Pancreas (tissue), 10 donors: ENCODE measurements at regions not wholly inside any gene's neighbourhood (a gene's known extent, or its start where the extent isn't known, plus 50 kb on each side); places are given as distances from the start of the nearest gene placed in this dataset.

Source experiments
- ATAC-seq, 4 donors: fragments of 200-7000 bp; cut with Tn5 transposase; one replicate each; pipeline versions ENCODE4 v1.8.0 to v1.9.1; 2020; ENCODE audit warnings: mild to moderate bottlenecking in 4 of 4, moderate library complexity in 4 of 4
- DNase-seq, 6 donors: peaks; one replicate each; pipeline ENCODE4 v3.0.0-alpha.2; 2020
- FAIRE-seq: peaks from 2 replicates; lab custom pipeline; 2012; peaks lifted over from hg19 to GRCh38; lab: Jason Lieb, UNC
- H3K27ac ChIP-seq, 4 donors: fragments of 200-600 bp; sonication (generic); 1 replicate in 3 of 4; 2 replicates in 1 of 4; pipeline versions ENCODE4 v1.5.0 to v1.8.0; 2020
- H3K27me3 ChIP-seq, 4 donors: fragments of 200-600 bp; one replicate each; pipeline ENCODE4 v1.8.0; 2021
- H3K36me3 ChIP-seq, 3 donors: fragments of 200-600 bp; sonication (generic) in 1 of 3; one replicate each; pipeline versions ENCODE4 v1.5.0 to v1.8.0; 2020 to 2021
- H3K4me1 ChIP-seq, 3 donors: fragments of 200-600 bp; one replicate each; pipeline ENCODE4 v1.8.0; 2021
- H3K4me3 ChIP-seq, 4 donors: fragments of 200-600 bp; sonication (generic) in 2 of 4; one replicate each; pipeline versions ENCODE4 v1.5.0 to v1.8.0; 2020 to 2021
- H3K9me3 ChIP-seq, 4 donors: fragments of 200-600 bp; one replicate each; pipeline ENCODE4 v1.8.0; 2021
- CTCF ChIP-seq, 4 donors: fragments of 200-600 bp; sonication (generic) in 3 of 4; IDR thresholded peaks; one replicate each; pipeline versions ENCODE4 v1.5.0 to v1.8.0; 2021; ENCODE audit warnings: antibody characterized with exemption in 4 of 4
- WGBS, 2 donors: extraction: QIAGEN DNeasy Blood & Tissue Kit; methylation state at CpG; one replicate each; pipeline ENCODE4 v1.1.7; 2013; 5-methylcytosine and 5-hydroxymethylcytosine counted together
- intact Hi-C, 3 donors: fragments of 100-400 bp; cut with DNase I; formaldehyde crosslinking; loops; one replicate each; pipeline versions ENCODE4 v1.11.1 to v1.14.2; 2022
- donor health status: healthy with polysubstance abuse.
- donor health status: DM: no; HTN: no; CAD: no; lungs with moderate emphysema.
- donor health status: DM: no; HTN: no; CAD: no.
- donor health status: control.
- donor health status: control.
- donor health status: Bipolar disorder and iron deficiency.
- donor health status: DM: yes; HTN: yes; CAD: no.
- donor health status: DM: no; HTN: no; CAD: no.
- donor health status: DM: no; HTN: no; CAD: no.
- donor health status: DM: yes; HTN: yes; CAD: no.

GRCh38 chr4:26148927-26149326 is 171.9 kb upstream of the RBPJ start:
- FAIRE-seq (no peak), DNase-seq (no peak), ATAC-seq (no peak)
- intact Hi-C loops: no loop called here
- H3K4me1 ChIP-seq: peaks cover 0 to 3% (median 0%) of the 10 kb centered on the region in 3 donors
- no peak overlapping the region for H3K27ac ChIP-seq
- no peak for TF ChIP-seq CTCF (IDR thresholded peaks at IDR 0.05)
- H3K27me3 ChIP-seq: no peaks in the 10 kb centered on the region
- H3K4me3 ChIP-seq: no peak overlapping the region
- H3K9me3 ChIP-seq: no peaks in the 10 kb centered on the region
- no peaks in the 10 kb centered on the region for H3K36me3 ChIP-seq

- no peak overlapping the region for H3K27ac ChIP-seq
- ATAC-seq (peak in 2 of 4 donors; percentile 32 to 56), DNase-seq (no peak), FAIRE-seq (no peak)
- intact Hi-C loops: no loop called here
- H3K4me1 ChIP-seq: no peaks in the 10 kb centered on the region
- H3K9me3 ChIP-seq: no peaks in the 10 kb centered on the region
- no peaks in the 10 kb centered on the region for H3K27me3 ChIP-seq
- H3K36me3 ChIP-seq: no peaks in the 10 kb centered on the region
- 85 to 87% methylated on average over 5 of the region's 5 CpGs for WGBS, 2 donors
- no peak overlapping the region for H3K4me3 ChIP-seq
- no peak for TF ChIP-seq CTCF (IDR thresholded peaks at IDR 0.05)
These were observed 169.9 kb upstream of the RBPJ start for GRCh38 chr4:26150948-26151347.

- 79 to 86% methylated on average over 7 of the region's 7 CpGs for WGBS, 2 donors
These were observed 169.2 kb upstream of the RBPJ start for GRCh38 chr4:26151615-26152014.

GRCh38 chr4:26152056-26152455 is 168.8 kb upstream of the RBPJ start:
- no peaks in the 10 kb centered on the region for H3K9me3 ChIP-seq
- FAIRE-seq: no peak

More at GRCh38 chr4:26151615-26152014, 169.2 kb upstream of the RBPJ start:
- H3K4me3 ChIP-seq: no peak overlapping the region
- DNase-seq (no peak), FAIRE-seq (no peak), ATAC-seq (peak in 1 of 4 donors; percentile 26)
- no peak overlapping the region for H3K27ac ChIP-seq
- no peaks in the 10 kb centered on the region for H3K36me3 ChIP-seq
- no peak for TF ChIP-seq CTCF (IDR thresholded peaks at IDR 0.05)
- no peaks in the 10 kb centered on the region for H3K9me3 ChIP-seq
- intact Hi-C loops: no loop called here
- no peaks in the 10 kb centered on the region for H3K27me3 ChIP-seq
- H3K4me1 ChIP-seq: no peaks in the 10 kb centered on the region

GRCh38 chr4:26157541-26157940 is 163.3 kb upstream of the RBPJ start:
- no peak for FAIRE-seq
- H3K4me3 ChIP-seq: no peak overlapping the region

More at GRCh38 chr4:26152056-26152455, 168.8 kb upstream of the RBPJ start:
- no peak for TF ChIP-seq CTCF (IDR thresholded peaks at IDR 0.05)
- WGBS, 2 donors: 59 to 68% methylated on average over 6 of the region's 6 CpGs
- H3K36me3 ChIP-seq: no peaks in the 10 kb centered on the region
- no peaks in the 10 kb centered on the region for H3K27me3 ChIP-seq
- H3K4me1 ChIP-seq: no peaks in the 10 kb centered on the region
- no peak for DNase-seq
- intact Hi-C loops: no loop called here
- H3K4me3 ChIP-seq: no peak overlapping the region
- ATAC-seq: no peak
- no peak overlapping the region for H3K27ac ChIP-seq

More at GRCh38 chr4:26157541-26157940, 163.3 kb upstream of the RBPJ start:
- H3K4me1 ChIP-seq: no peaks in the 10 kb centered on the region
- no peak for ATAC-seq
- no peaks in the 10 kb centered on the region for H3K9me3 ChIP-seq
- intact Hi-C loops: no loop called here
- no peaks in the 10 kb centered on the region for H3K27me3 ChIP-seq
- no peaks in the 10 kb centered on the region for H3K36me3 ChIP-seq
- no peak overlapping the region for H3K27ac ChIP-seq
- no peak for DNase-seq
- no peak for TF ChIP-seq CTCF (IDR thresholded peaks at IDR 0.05)
